IMR-90 (cell line): ENCODE measurements at regions not wholly inside any gene's neighbourhood (a gene's known extent, or its start where the extent isn't known, plus 50 kb on each side); places are given as distances from the start of the nearest gene placed in this dataset.

Experiments used
- ATAC-seq: fragments of 200-7000 bp; cut with Tn5 transposase; 2 replicates; pipeline ENCODE4 v1.9.1; 2020; ENCODE audit warnings: low read depth, mild to moderate bottlenecking, moderate library complexity
- BruUV-seq: library from RNA; stranded (reverse); fragments of 400-500 nt; replicated peaks from 2 replicates; lab custom pipeline; 2021; lab: Mats Ljungman, UMichigan
- CTCF ChIA-PET: fragments of 300-600 bp; formaldehyde crosslinking; extraction: SDS; loops from one replicate; lab custom pipeline; 2021; ENCODE audit warnings: antibody characterized with exemption; lab: Yijun Ruan, JAX
- POLR2A ChIA-PET: fragments of 300-600 bp; sonication (Branson Sonifier 250); formaldehyde crosslinking; loops from one replicate; lab custom pipeline; 2022; ENCODE audit warnings: antibody characterized with exemption; ENCODE audit not compliant: unreplicated experiment; lab: Charles Lee
- DNase-seq: peaks from one replicate; pipeline ENCODE4 v3.0.0; 2013
- H2AFZ ChIP-seq: replicated peaks from 2 replicates; pipeline ENCODE3; 2013; ENCODE audit warnings: low read length, mild to moderate bottlenecking; ENCODE audit not compliant: poor library complexity
- H2AK5ac ChIP-seq: 2 replicates; pipeline ENCODE4 v1.6.1; 2013; ENCODE audit warnings: low read depth, low read length, inconsistent platforms
- H2AK9ac ChIP-seq: replicated peaks from 2 replicates; pipeline ENCODE3; 2013; ENCODE audit warnings: mild to moderate bottlenecking, low read depth, low read length, moderate library complexity; ENCODE audit not compliant: poor library complexity
- H2BK120ac ChIP-seq: 2 replicates; pipeline ENCODE4 v1.6.1; 2013; ENCODE audit warnings: low read depth, low read length, inconsistent platforms
- H2BK15ac ChIP-seq: 3 replicates; pipeline ENCODE4 v1.6.1; 2013; ENCODE audit warnings: low read depth, low read length, inconsistent platforms
- H2BK20ac ChIP-seq: 2 replicates; pipeline ENCODE4 v1.6.1; 2013; ENCODE audit warnings: low read depth, mild to moderate bottlenecking, inconsistent platforms, low read length, moderate library complexity
- H2BK5ac ChIP-seq: 2 replicates; pipeline ENCODE4 v1.6.1; 2013; ENCODE audit warnings: mild to moderate bottlenecking, low read depth, low read length, inconsistent platforms; ENCODE audit not compliant: poor library complexity, severe bottlenecking
- H3K14ac ChIP-seq: replicated peaks from 2 replicates; pipeline ENCODE4 v1.6.1; 2013; ENCODE audit warnings: low read depth, low read length, inconsistent platforms
- H3K18ac ChIP-seq: 2 replicates; pipeline ENCODE4 v1.6.1; 2013; ENCODE audit warnings: low read depth, low read length, control low read depth
- H3K23ac ChIP-seq: 2 replicates; pipeline ENCODE4 v1.6.1; 2013; ENCODE audit warnings: low read depth, low read length, inconsistent platforms
- H3K27ac ChIP-seq: 2 replicates; pipeline ENCODE4 v1.5.1; 2013; ENCODE audit warnings: mild to moderate bottlenecking, control low read depth, low read length; ENCODE audit not compliant: insufficient read depth
- H3K27me3 ChIP-seq: 2 replicates; pipeline ENCODE4 v1.6.1; 2013; ENCODE audit warnings: low read length; ENCODE audit not compliant: control insufficient read depth, insufficient read depth
- H3K36me3 ChIP-seq: 2 replicates; pipeline ENCODE4 v1.6.1; 2013; ENCODE audit warnings: low read length, mixed read lengths; ENCODE audit not compliant: control insufficient read depth, insufficient read depth
- H3K4ac ChIP-seq: 2 replicates; pipeline ENCODE4 v1.6.1; 2013; ENCODE audit warnings: low read depth, low read length, inconsistent platforms
- H3K4me1 ChIP-seq: 2 replicates; pipeline ENCODE4 v1.6.1; 2013; ENCODE audit warnings: low read length, mixed read lengths; ENCODE audit not compliant: control insufficient read depth, insufficient read depth
- H3K4me2 ChIP-seq: 2 replicates; pipeline ENCODE4 v1.6.1; 2013; ENCODE audit warnings: low read depth, mild to moderate bottlenecking, control low read depth, low read length, moderate library complexity
- H3K4me3 ChIP-seq: 2 replicates; pipeline ENCODE4 v1.5.1; 2013; ENCODE audit warnings: low read depth, mild to moderate bottlenecking, control low read depth, low read length, moderate library complexity; ENCODE audit not compliant: insufficient read depth
- H3K56ac ChIP-seq: 2 replicates; pipeline ENCODE4 v1.6.1; 2013; ENCODE audit warnings: low read length, inconsistent platforms; ENCODE audit not compliant: insufficient read depth; ENCODE audit errors: extremely low read depth
- H3K79me1 ChIP-seq, 2 experiments: 2 replicates each; pipeline ENCODE4 v1.6.1; 2013; ENCODE audit warnings: low read length in 2 of 2, inconsistent platforms in 1 of 2, low read depth in 1 of 2
- H3K9ac ChIP-seq: 2 replicates; pipeline ENCODE4 v1.6.1; 2013; ENCODE audit warnings: low read depth, low read length, control low read depth
- H3K9me1 ChIP-seq: 2 replicates; pipeline ENCODE4 v1.6.1; 2013; ENCODE audit warnings: low read length, inconsistent platforms; ENCODE audit not compliant: insufficient read depth
- H3K9me3 ChIP-seq: 2 replicates; pipeline ENCODE4 v1.6.1; 2013; ENCODE audit warnings: low read length; ENCODE audit not compliant: control insufficient read depth, insufficient read depth
- H4K20me1 ChIP-seq: 2 replicates; pipeline ENCODE4 v1.6.1; 2013; ENCODE audit warnings: low read length, inconsistent platforms; ENCODE audit not compliant: insufficient read depth
- H4K5ac ChIP-seq: 2 replicates; pipeline ENCODE4 v1.6.1; 2013; ENCODE audit warnings: mild to moderate bottlenecking, low read depth, low read length, control low read depth
- H4K8ac ChIP-seq, 2 experiments: 2 replicates each; pipeline ENCODE4 v1.6.1; 2013; ENCODE audit warnings: low read depth in 2 of 2, low read length in 2 of 2, control low read depth in 1 of 2, inconsistent platforms in 1 of 2
- H4K91ac ChIP-seq: 2 replicates; pipeline ENCODE4 v1.6.1; 2013; ENCODE audit warnings: low read depth, low read length, inconsistent platforms; ENCODE audit not compliant: insufficient read depth
- BHLHE40 ChIP-seq: fragments of 150-350 bp; IDR thresholded peaks from 2 replicates; pipeline ENCODE4 v1.6.1; 2016; ENCODE audit warnings: mild to moderate bottlenecking, low read depth, low read length
- CEBPB ChIP-seq: IDR thresholded peaks from 2 replicates; pipeline ENCODE4 v1.6.1; 2012; ENCODE audit warnings: low read depth, low read length, improper control_type of control experiment
- CHD1 ChIP-seq: IDR thresholded peaks from 2 replicates; pipeline ENCODE4 v1.6.1; 2012; ENCODE audit warnings: low read depth, low read length, improper control_type of control experiment
- FOS ChIP-seq: fragments of 150-350 bp; IDR thresholded peaks from 2 replicates; pipeline ENCODE4 v1.6.1; 2016; ENCODE audit warnings: low read depth, low read length
- MAFK ChIP-seq: IDR thresholded peaks from 2 replicates; pipeline ENCODE4 v1.6.1; 2012; ENCODE audit warnings: low read depth, low read length, improper control_type of control experiment
- MAZ ChIP-seq: IDR thresholded peaks from 2 replicates; pipeline ENCODE4 v1.6.1; 2012; ENCODE audit warnings: low read depth, mild to moderate bottlenecking, low read length, improper control_type of control experiment, moderate library complexity, borderline replicate concordance
- MXI1 ChIP-seq: IDR thresholded peaks from 2 replicates; pipeline ENCODE4 v1.6.1; 2012; ENCODE audit warnings: low read depth, mild to moderate bottlenecking, low read length, moderate library complexity, borderline replicate concordance
- NFE2L2 ChIP-seq: fragments of 150-350 bp; IDR thresholded peaks from 2 replicates; pipeline ENCODE4 v1.6.1; 2016; ENCODE audit warnings: low read depth, mild to moderate bottlenecking, low read length
- POLR2A ChIP-seq: IDR thresholded peaks from 2 replicates; pipeline ENCODE4 v1.6.1; 2012; ENCODE audit warnings: mild to moderate bottlenecking, low read depth, low read length
- RAD21 ChIP-seq: IDR thresholded peaks from 2 replicates; pipeline ENCODE4 v1.6.1; 2012; ENCODE audit warnings: low read length, improper control_type of control experiment
- RCOR1 ChIP-seq: IDR thresholded peaks from 2 replicates; pipeline ENCODE4 v1.6.1; 2012; ENCODE audit warnings: mild to moderate bottlenecking, low read length, improper control_type of control experiment; ENCODE audit not compliant: insufficient replicate concordance
- RFX5 ChIP-seq: IDR thresholded peaks from 2 replicates; pipeline ENCODE4 v1.8.0; 2012; ENCODE audit warnings: low read depth, mild to moderate bottlenecking, low read length, moderate library complexity
- SMC3 ChIP-seq: fragments of 150-350 bp; IDR thresholded peaks from 2 replicates; pipeline ENCODE4 v1.6.1; 2016; ENCODE audit warnings: low read depth, mild to moderate bottlenecking, antibody characterized with exemption, low read length, moderate library complexity
- WGBS, 2 experiments: methylation state at CpG; one replicate each; pipeline versions ENCODE4 v1.1.5 to v1.1.7; 2013; ENCODE audit warnings: missing lambda C conversion rate in 2 of 2; ENCODE audit not compliant: insufficient read length in 1 of 2; ENCODE audit errors: extremely low coverage in 2 of 2; 5-methylcytosine and 5-hydroxymethylcytosine counted together
- dilution Hi-C: fragments of 300-500 bp; cut with HindIII; formaldehyde crosslinking; loops from one replicate; pipeline ENCODE4 v1.14.3; 2018; ENCODE audit warnings: low sequenced_read_pairs; ENCODE audit not compliant: unreplicated experiment
- in situ Hi-C: fragments of 300-500 bp; cut with MboI; formaldehyde crosslinking; loops from 3 replicates; pipeline ENCODE4 v1.14.3; 2019; ENCODE audit warnings: low sequenced_read_pairs, inconsistent platforms, mixed read lengths
- intact Hi-C: fragments of 100-400 bp; cut with micrococcal nuclease; formaldehyde crosslinking; loops from 2 replicates; pipeline ENCODE4 v1.10.0; 2022
- TF ChIP-seq, protein P1 (sequence below): fragments of 150-350 bp; IDR thresholded peaks from 2 replicates; pipeline ENCODE4 v1.6.1; 2016; ENCODE audit warnings: low read depth, mild to moderate bottlenecking, low read length, moderate library complexity, borderline replicate concordance
- TF ChIP-seq, protein P2 (sequence below): conservative IDR thresholded peaks from 2 replicates; pipeline ENCODE4 v1.5.1; 2012; ENCODE audit warnings: mild to moderate bottlenecking, low read depth, low read length, improper control_type of control experiment

DNA sequence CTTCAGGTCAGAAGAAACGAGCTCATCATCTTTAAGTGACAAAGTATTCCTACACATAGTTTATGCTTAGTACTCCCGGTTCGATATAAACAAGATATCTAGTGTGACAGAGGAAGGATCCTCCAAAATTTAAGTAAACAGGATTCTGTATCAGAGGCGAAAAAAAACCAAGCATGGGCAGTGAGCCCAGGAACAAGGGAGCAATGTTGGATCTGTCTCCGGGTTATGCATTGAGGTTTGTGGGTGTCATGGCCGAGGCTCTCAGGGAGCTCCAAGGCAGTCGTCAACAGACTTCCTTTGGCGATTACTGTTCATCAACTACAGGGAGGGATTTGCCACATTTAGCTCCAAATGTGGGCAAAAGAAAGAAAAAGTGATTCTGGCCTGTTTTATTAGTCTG lies 319.5 kb downstream of the CBLN4 start:
- dilution Hi-C loops (no loop called here), in situ Hi-C loops (no loop called here)
- POLR2A ChIA-PET = no interaction called here

More for the DNA sequence above, 319.5 kb downstream of the CBLN4 start:
- no peaks in the 10 kb centered on the region for H3K9me1 ChIP-seq
- H4K8ac ChIP-seq = no peak overlapping the region
- no CpG with 5 or more reads among the region's 8 CpGs for WGBS, 2 experiments
- CTCF ChIA-PET = no interaction called here
- H3K23ac ChIP-seq = no peak overlapping the region
- no peak overlapping the region for H3K14ac ChIP-seq
- no peak overlapping the region for H2AK9ac ChIP-seq
- H3K27me3 ChIP-seq = no peaks in the 10 kb centered on the region
- BruUV-seq = no TSS peak
- no peaks in the 10 kb centered on the region for H3K4me1 ChIP-seq
- no peak overlapping the region for H2BK120ac ChIP-seq
- TF ChIP-seq, protein P1, sequence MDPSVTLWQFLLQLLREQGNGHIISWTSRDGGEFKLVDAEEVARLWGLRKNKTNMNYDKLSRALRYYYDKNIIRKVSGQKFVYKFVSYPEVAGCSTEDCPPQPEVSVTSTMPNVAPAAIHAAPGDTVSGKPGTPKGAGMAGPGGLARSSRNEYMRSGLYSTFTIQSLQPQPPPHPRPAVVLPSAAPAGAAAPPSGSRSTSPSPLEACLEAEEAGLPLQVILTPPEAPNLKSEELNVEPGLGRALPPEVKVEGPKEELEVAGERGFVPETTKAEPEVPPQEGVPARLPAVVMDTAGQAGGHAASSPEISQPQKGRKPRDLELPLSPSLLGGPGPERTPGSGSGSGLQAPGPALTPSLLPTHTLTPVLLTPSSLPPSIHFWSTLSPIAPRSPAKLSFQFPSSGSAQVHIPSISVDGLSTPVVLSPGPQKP = no peak
- no peak for TF ChIP-seq MAZ
- no peak for TF ChIP-seq CEBPB
- TF ChIP-seq BHLHE40 = no peak
- TF ChIP-seq RCOR1 = no peak
- TF ChIP-seq FOS = no peak
- no peak for TF ChIP-seq CHD1
- TF ChIP-seq RFX5 = no peak
- no peak for TF ChIP-seq NFE2L2
- TF ChIP-seq RAD21 = no peak
- no peak for TF ChIP-seq POLR2A
- TF ChIP-seq, protein P2, sequence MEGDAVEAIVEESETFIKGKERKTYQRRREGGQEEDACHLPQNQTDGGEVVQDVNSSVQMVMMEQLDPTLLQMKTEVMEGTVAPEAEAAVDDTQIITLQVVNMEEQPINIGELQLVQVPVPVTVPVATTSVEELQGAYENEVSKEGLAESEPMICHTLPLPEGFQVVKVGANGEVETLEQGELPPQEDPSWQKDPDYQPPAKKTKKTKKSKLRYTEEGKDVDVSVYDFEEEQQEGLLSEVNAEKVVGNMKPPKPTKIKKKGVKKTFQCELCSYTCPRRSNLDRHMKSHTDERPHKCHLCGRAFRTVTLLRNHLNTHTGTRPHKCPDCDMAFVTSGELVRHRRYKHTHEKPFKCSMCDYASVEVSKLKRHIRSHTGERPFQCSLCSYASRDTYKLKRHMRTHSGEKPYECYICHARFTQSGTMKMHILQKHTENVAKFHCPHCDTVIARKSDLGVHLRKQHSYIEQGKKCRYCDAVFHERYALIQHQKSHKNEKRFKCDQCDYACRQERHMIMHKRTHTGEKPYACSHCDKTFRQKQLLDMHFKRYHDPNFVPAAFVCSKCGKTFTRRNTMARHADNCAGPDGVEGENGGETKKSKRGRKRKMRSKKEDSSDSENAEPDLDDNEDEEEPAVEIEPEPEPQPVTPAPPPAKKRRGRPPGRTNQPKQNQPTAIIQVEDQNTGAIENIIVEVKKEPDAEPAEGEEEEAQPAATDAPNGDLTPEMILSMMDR = no peak
- no peak for TF ChIP-seq SMC3
- TF ChIP-seq MAFK = no peak
- no peak for TF ChIP-seq MXI1
- H3K4ac ChIP-seq = no peak overlapping the region
- no peaks in the 10 kb centered on the region for H3K36me3 ChIP-seq
- no peak overlapping the region for H3K4me2 ChIP-seq
- H2BK5ac ChIP-seq = no peak overlapping the region
- DNase-seq (no peak), ATAC-seq (no peak)
- no peak overlapping the region for H3K18ac ChIP-seq
- no peak overlapping the region for H2BK20ac ChIP-seq
- H3K79me1 ChIP-seq = no peaks in the 10 kb centered on the region
- H3K27ac ChIP-seq = no peak overlapping the region
- no peak overlapping the region for H3K56ac ChIP-seq
- H4K20me1 ChIP-seq = no peaks in the 10 kb centered on the region
- no peak overlapping the region for H4K5ac ChIP-seq
- peaks cover 4% of the 10 kb centered on the region for H3K9me3 ChIP-seq
- intact Hi-C loops = no loop called here
- no peak overlapping the region for H3K9ac ChIP-seq
- H2BK15ac ChIP-seq = no peak overlapping the region
- no peak overlapping the region for H3K4me3 ChIP-seq
- H2AK5ac ChIP-seq = no peak overlapping the region
- H2AFZ ChIP-seq = no peak overlapping the region
- no peak overlapping the region for H4K91ac ChIP-seq
